SJCRH30 (cell line): ENCODE measurements at regions not wholly inside any gene's neighbourhood (a gene's known extent, or its start where the extent isn't known, plus 50 kb on each side); places are given as distances from the start of the nearest gene placed in this dataset.

Source experiments
- DNase-seq, 2 experiments: peaks; one replicate each; pipeline ENCODE4 v3.0.0-alpha.2; 2015 to 2020
- H3K27ac ChIP-seq: fragments of 250-450 bp; sonication (Bioruptor Pico); 2 replicates; pipeline ENCODE4 v1.5.1; 2020; ENCODE audit warnings: mild to moderate bottlenecking, moderate library complexity
- H3K27me3 ChIP-seq: fragments of 250-450 bp; sonication (Bioruptor Pico); 2 replicates; pipeline ENCODE4 v1.5.1; 2020; ENCODE audit warnings: mild to moderate bottlenecking, moderate library complexity
- H3K36me3 ChIP-seq: fragments of 250-450 bp; sonication (Bioruptor Pico); 2 replicates; pipeline ENCODE4 v1.5.1; 2020; ENCODE audit warnings: mild to moderate bottlenecking, moderate library complexity
- H3K4me1 ChIP-seq: fragments of 250-450 bp; sonication (Bioruptor Pico); 2 replicates; pipeline ENCODE4 v1.5.1; 2020; ENCODE audit warnings: mild to moderate bottlenecking, moderate library complexity
- H3K4me3 ChIP-seq: fragments of 250-450 bp; sonication (Bioruptor Pico); 2 replicates; pipeline ENCODE4 v1.5.1; 2020; ENCODE audit warnings: mild to moderate bottlenecking, moderate library complexity
- H3K9me3 ChIP-seq: fragments of 250-450 bp; sonication (Bioruptor Pico); replicated peaks from 2 replicates; pipeline ENCODE4 v1.5.1; 2020; ENCODE audit warnings: mild to moderate bottlenecking, moderate library complexity

DNA sequence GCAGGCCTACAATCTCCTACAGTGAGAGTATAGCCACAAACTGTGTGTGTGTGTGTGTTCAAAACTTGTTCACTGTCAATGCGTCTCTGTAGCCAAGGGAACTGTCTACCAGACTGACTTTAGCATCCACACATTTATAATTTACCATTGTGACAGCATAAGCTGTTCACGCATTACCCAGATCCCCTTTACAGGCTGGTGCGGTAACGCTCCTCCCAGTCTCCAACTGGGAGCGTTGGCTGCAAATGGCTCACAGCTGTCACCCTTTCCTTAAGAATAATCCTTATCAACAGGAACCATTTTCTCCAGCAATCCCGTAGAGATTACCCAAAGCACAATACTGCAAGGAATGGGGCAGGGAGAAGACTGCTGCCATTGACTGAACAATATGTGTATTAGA lies 199.5 kb downstream of the GPAM start:
- Histone ChIP-seq H3K27ac (no peak overlapping the region), H3K36me3 (no peaks in the 10 kb centered on the region), H3K4me1 (no peaks in the 10 kb centered on the region), H3K9me3 (no peaks in the 10 kb centered on the region), H3K4me3 (no peak overlapping the region), H3K27me3 (no peaks in the 10 kb centered on the region)
- DNase-seq, result no peak

GRCh38 chr10:111986079-111986478 lies 197.5 kb downstream of the GPAM start:
- H3K4me3 ChIP-seq, result no peak overlapping the region
- DNase-seq, result no peak
- H3K27ac ChIP-seq, result no peak overlapping the region

GRCh38 chr10:111988646-111989045 lies 194.9 kb downstream of the GPAM start:
- no peaks in the 10 kb centered on the region for H3K27me3 ChIP-seq
- H3K9me3 ChIP-seq, result no peaks in the 10 kb centered on the region
- H3K4me1 ChIP-seq, result no peaks in the 10 kb centered on the region
- no peak overlapping the region for H3K4me3 ChIP-seq
- H3K36me3 ChIP-seq, result no peaks in the 10 kb centered on the region
- no peak overlapping the region for H3K27ac ChIP-seq
- DNase-seq, result no peak

More at GRCh38 chr10:111986079-111986478, 197.5 kb downstream of the GPAM start:
- H3K36me3 ChIP-seq, result no peaks in the 10 kb centered on the region
- H3K27me3 ChIP-seq, result no peaks in the 10 kb centered on the region
- H3K4me1 ChIP-seq, result no peaks in the 10 kb centered on the region
- H3K9me3 ChIP-seq, result no peaks in the 10 kb centered on the region

DNA sequence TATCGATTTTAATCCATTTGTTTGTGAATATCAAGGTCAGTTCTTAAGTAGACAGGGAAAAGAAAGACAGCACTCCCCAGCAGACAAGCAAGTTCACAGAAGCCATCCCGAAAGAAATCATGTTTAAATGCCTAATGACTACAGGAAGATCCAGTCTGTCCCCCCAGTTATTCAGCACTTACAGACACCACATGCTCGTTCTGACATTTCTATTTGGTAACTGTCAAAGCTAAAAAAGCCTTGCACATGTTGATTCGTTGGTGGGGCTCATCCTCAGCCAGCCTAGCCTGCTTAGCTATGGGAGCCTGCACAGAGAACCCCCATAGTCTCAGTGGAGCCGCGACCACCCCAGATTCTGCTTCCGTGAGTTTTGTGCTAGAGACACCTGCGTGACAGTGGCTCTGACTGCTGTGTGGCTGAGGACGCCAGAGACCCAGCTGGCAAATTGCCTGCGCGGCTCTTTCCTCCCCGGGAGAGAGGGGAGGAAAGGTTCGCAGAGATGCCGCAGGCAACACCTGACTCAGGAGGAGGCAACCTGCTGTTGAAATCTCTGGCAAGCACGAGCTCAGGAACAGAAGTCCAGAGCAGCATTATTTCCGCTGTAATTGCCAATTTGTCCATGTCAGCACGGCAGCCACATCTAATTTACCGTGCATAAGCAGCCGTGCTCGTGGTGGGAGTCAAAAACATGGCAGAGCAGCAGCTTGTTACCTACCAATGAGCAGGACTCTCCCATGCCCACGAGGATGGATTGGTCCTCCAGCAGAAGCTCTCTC lies 194.2 kb downstream of the GPAM start:
- Histone ChIP-seq H3K27me3 (no peaks in the 10 kb centered on the region), H3K9me3 (no peaks in the 10 kb centered on the region), H3K4me1 (no peaks in the 10 kb centered on the region), H3K27ac (no peak overlapping the region), H3K36me3 (no peaks in the 10 kb centered on the region), H3K4me3 (no peak overlapping the region)
- no peak for DNase-seq

DNA sequence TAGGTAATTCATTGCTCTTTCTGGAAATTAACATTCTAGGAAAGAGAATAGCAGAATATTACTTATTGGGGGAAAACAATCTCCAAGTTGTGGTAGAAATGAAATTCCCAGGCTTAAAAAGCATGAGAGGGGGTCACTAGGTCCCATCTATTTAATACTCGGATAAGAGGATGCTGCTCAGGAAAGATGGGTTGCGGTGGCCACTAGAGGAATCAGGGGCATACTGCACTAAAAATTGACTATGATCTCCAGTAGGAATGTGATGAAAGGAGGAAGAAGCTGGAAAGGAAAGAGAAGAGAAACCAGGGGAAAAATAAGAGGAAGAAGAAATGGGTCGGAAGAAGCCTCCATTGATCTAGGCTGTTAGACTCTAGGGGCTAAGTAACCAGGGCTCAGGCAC lies 192.8 kb downstream of the GPAM start:
- Histone ChIP-seq H3K27me3 (0 out of 2 replicates have a peak, but pooled peaks cover 4% of the 10 kb centered on the region), H3K27ac (no peak overlapping the region), H3K4me3 (no peak overlapping the region), H3K36me3 (no peaks in the 10 kb centered on the region), H3K9me3 (no peaks in the 10 kb centered on the region), H3K4me1 (no peaks in the 10 kb centered on the region)
- no peak for DNase-seq

DNA sequence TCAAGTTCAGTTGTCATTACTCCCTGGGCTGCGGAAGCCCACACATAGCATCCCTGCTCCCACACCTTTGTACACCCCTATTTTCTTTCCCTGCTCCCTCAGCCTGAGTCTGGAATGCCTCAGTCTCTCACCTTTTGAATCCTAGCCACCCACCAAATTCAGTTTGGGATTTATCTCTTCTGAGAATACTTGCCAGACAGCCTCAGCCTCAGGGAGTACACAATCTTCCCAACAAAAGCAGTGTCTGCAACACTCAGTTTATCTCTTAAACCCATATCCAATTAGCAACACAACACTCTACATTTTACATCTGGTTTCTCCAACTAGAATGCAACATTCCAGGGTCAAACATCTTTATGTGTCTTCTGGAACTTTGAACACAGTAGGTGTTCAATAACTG lies 190.2 kb downstream of the GPAM start:
- no peak for DNase-seq
- H3K4me1 ChIP-seq, result no peaks in the 10 kb centered on the region
- no peaks in the 10 kb centered on the region for H3K9me3 ChIP-seq
- no peak overlapping the region for H3K27ac ChIP-seq
- 0 out of 2 replicates have a peak, but pooled peaks cover 4% of the 10 kb centered on the region for H3K27me3 ChIP-seq
- no peaks in the 10 kb centered on the region for H3K36me3 ChIP-seq
- no peak overlapping the region for H3K4me3 ChIP-seq

- Histone ChIP-seq H3K4me3 (no peak overlapping the region), H3K4me1 (no peaks in the 10 kb centered on the region), H3K27me3 (0 out of 2 replicates have a peak, but pooled peaks cover 4% of the 10 kb centered on the region), H3K36me3 (no peaks in the 10 kb centered on the region), H3K9me3 (no peaks in the 10 kb centered on the region), H3K27ac (no peak overlapping the region)
- no peak for DNase-seq
These were observed 189.6 kb downstream of the GPAM start for GRCh38 chr10:111993872-111994426.

DNA sequence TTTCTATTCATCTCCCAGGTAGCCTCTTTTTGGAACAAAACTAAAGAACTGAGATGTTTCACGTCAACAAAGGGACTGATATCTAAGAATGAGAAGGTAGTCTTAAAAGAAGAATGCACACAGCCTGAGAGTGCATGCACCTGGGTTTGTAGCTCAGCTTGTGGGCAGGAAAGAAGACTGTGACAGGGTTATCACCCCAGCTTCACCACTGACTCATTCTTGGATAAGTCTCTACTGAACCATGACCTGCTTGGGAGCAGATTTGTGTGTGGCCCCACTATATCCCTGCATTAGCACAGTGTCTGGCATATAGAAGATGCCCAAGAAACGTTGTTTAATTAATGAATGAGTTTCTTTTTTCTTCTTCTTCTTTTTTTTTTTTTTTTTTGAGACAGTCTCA lies 187.5 kb downstream of the GPAM start:
- Histone ChIP-seq H3K4me3 (no peak overlapping the region), H3K4me1 (no peaks in the 10 kb centered on the region), H3K27me3 (0 out of 2 replicates have a peak, but pooled peaks cover 4% of the 10 kb centered on the region), H3K27ac (no peak overlapping the region), H3K9me3 (no peaks in the 10 kb centered on the region), H3K36me3 (no peaks in the 10 kb centered on the region)
- no peak for DNase-seq

GRCh38 chr10:111998728-111999127 lies 184.8 kb downstream of the GPAM start:
- Histone ChIP-seq H3K27ac (no peak overlapping the region), H3K36me3 (no peaks in the 10 kb centered on the region), H3K4me3 (no peak overlapping the region), H3K4me1 (no peaks in the 10 kb centered on the region), H3K9me3 (no peaks in the 10 kb centered on the region), H3K27me3 (0 out of 2 replicates have a peak, but pooled peaks cover 4% of the 10 kb centered on the region)
- no peak for DNase-seq

GRCh38 chr10:111999205-111999914 lies 184.2 kb downstream of the GPAM start:
- DNase-seq, result no peak
- Histone ChIP-seq H3K4me3 (no peak overlapping the region), H3K4me1 (no peaks in the 10 kb centered on the region), H3K36me3 (no peaks in the 10 kb centered on the region), H3K9me3 (no peaks in the 10 kb centered on the region), H3K27ac (no peak overlapping the region), H3K27me3 (0 out of 2 replicates have a peak, but pooled peaks cover 4% of the 10 kb centered on the region)

DNA sequence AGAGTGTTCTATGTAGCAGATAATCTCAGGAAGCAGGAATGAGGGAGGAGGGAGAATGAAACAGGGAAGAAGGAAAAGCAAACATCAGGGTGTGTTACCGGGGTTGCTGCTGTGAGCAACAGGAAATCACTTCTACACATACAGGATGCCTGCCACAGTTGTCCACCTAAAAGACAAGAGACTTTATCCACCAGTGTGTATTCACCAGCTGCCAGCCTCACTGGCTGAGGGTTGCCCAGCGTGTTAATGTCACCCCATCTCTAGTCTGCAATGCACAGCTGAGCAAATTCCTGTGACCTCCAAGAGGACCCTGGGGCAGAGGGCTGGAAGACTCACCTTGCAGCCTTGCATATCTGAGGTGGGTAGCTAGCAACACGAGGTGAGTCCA lies 183.7 kb downstream of the GPAM start:
- Histone ChIP-seq H3K4me1 (no peaks in the 10 kb centered on the region), H3K9me3 (no peaks in the 10 kb centered on the region), H3K4me3 (no peak overlapping the region), H3K27ac (no peak overlapping the region), H3K27me3 (0 out of 2 replicates have a peak, but pooled peaks cover under 1% of the 10 kb centered on the region), H3K36me3 (no peaks in the 10 kb centered on the region)
- DNase-seq, result no peak

GRCh38 chr10:112000466-112000865 lies 183.1 kb downstream of the GPAM start:
- no peak overlapping the region for H3K27ac ChIP-seq

DNA sequence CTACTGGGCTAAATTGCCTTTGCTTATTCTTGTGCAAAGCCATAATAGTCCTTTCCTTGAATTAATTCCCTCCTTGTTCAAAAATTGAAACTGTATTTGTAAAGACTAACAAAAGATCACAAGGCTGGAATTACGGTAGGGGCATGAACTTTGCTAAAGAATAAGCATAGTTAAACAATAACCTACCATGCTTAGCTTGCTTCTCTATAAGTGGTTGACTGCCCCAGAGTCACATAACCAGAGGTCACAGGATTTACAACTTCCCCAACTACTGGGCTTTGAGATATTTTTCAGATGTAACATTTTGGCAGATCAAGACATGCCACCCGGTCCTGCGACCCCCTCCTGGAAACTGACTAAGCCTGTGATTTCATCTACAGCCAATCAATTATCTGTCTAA lies 181.4 kb downstream of the GPAM start:
- H3K9me3 ChIP-seq, result no peaks in the 10 kb centered on the region

More at GRCh38 chr10:112000466-112000865, 183.1 kb downstream of the GPAM start:
- no peaks in the 10 kb centered on the region for H3K36me3 ChIP-seq
- H3K27me3 ChIP-seq, result no peaks in the 10 kb centered on the region
- H3K4me1 ChIP-seq, result no peaks in the 10 kb centered on the region
- no peak overlapping the region for H3K4me3 ChIP-seq
- no peaks in the 10 kb centered on the region for H3K9me3 ChIP-seq
- DNase-seq, result no peak

DNA sequence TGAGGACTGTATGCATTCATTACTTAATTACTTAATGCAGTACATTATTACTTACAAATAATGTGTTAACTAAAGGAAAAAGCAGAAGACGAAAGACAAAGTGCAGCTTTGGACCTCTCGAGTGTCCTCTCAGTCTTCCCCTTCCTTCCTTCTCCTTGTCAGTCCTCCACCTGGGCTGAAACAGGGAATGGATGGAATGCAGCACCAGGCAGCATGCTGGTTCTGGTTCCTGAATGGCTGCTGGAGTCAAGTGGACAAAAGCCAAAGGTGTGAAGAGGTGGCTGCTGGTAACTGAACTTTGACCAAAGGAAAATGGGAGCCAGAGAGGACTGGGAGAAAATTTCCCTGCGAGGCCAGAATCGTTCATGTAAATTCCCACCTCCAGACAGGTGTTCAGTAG lies 179.5 kb downstream of the GPAM start:
- no peak overlapping the region for H3K27ac ChIP-seq
- H3K4me1 ChIP-seq, result no peaks in the 10 kb centered on the region
- no peak for DNase-seq
- no peak overlapping the region for H3K4me3 ChIP-seq
- no peaks in the 10 kb centered on the region for H3K27me3 ChIP-seq
- H3K9me3 ChIP-seq, result no peaks in the 10 kb centered on the region
- H3K36me3 ChIP-seq, result no peaks in the 10 kb centered on the region

More for the DNA sequence above, 181.4 kb downstream of the GPAM start:
- Histone ChIP-seq H3K36me3 (no peaks in the 10 kb centered on the region), H3K27ac (no peak overlapping the region), H3K4me3 (no peak overlapping the region), H3K4me1 (no peaks in the 10 kb centered on the region), H3K27me3 (no peaks in the 10 kb centered on the region)
- no peak for DNase-seq

GRCh38 chr10:112005044-112005443 lies 178.5 kb downstream of the GPAM start:
- H3K36me3 ChIP-seq, result no peaks in the 10 kb centered on the region
- no peak overlapping the region for H3K4me3 ChIP-seq
- no peaks in the 10 kb centered on the region for H3K27me3 ChIP-seq
- no peak overlapping the region for H3K27ac ChIP-seq
- H3K4me1 ChIP-seq, result no peaks in the 10 kb centered on the region
- DNase-seq, result no peak
- no peaks in the 10 kb centered on the region for H3K9me3 ChIP-seq
